ENCODE measurements at regions not wholly inside any gene's neighbourhood (a gene's known extent, or its start where the extent isn't known, plus 50 kb on each side); places are given as distances from the start of the nearest gene placed in this dataset.

GRCh38 chr4:106767991-106768390, 268.1 kb downstream of the DKK2 start:
- DNase-seq: no peak

DNA sequence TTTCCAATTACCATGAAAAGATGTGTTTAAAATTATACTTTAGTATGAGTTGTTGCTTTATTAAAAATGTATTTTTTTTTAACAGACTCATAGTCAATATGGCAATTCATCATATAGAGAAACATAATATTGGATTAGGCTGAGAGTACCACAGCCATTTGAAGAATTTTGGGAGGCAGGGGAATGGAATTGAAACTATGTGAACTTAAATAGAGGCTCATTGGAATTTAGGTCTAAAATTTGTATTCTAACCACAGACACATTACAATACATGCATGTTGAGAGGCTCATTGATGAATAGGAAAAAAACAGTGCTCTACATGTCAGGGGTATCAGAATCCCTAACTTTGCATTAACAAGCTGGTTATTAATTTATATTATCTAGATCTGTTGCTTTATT, 269.6 kb downstream of the DKK2 start:
- no peak for DNase-seq

DNA sequence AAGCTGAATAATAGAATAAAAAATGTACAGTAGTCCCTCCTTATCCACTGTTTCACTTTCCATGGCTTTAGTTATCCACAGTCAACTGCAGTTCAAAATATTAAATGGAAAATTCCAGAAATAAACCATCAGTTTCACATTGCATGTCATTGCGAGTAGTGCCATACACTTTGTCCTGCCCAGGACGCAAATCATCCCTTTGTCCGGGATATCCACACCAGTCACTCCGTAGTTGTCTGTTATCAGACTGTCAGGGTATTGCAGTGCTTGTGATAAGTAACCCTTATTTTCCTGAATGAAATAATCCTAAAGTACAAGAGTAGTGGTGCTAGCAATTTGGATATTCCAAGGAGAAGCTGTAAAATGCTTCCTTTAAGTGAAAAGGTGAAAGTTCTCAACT, 271.3 kb downstream of the DKK2 start:
- DNase-seq: no peak

DNA sequence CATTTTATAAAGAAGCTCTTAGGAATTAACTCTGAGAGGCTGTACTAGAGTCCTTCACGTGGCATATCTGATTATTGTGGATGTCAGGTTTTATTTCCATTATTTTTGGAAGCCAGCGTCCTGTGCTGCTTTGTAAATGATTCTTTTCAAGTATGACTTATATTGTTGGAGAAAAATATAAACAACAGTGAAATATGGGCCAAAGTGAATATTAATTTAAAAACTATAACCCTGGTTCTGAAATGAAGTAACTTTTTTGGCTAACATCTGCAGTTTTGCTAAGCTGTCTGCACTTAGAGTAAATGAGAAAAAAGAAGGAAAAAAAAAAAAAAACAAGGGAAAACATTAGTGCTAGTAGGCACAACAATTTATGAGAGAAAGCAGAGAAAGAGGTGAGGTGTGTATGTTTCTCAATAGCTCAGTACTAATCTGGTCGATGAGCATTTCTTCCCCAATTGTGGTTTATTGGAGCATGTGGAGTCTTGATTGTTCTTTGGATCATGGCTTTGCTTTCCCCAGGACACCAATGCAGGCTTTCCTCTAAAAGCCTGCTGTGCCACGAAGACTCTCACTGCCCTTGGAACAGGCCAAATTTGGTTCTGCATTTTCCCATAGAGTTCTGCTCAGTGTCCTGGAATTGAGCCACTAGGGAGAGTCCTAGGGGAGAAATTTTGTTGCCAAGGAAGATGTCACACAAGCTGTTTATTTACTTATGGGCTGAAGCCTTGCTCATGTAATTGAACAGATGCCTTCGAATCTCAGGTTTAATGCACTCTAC, 273.3 kb downstream of the DKK2 start:
- DNase-seq: no peak

DNA sequence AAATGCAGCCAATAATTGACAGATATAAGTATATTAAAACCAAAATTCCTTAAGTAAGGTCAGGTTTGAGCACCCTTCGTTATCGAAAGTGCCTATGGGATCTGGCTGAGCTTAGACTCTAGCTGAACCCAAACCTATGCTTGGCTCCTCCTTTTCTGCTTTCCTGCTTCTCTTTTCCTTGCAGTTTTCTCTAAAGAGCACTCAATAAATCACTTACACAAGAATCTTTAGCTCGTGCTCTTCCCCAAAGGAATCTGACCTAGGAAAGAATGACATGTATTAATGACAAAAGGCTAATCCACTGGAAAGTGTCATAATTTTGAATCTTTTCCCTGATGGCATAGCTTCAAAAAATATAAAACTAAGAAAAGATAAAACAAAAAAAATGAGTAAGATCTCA, 282.7 kb downstream of the DKK2 start:
- DNase-seq: no peak

GRCh38 chr4:106746451-106746850, 289.7 kb downstream of the DKK2 start:
- DNase-seq: no peak

- no peak for DNase-seq
Measured at GRCh38 chr4:106738121-106738520, 298.0 kb downstream of the DKK2 start.

- no peak for DNase-seq
Measured at GRCh38 chr4:106718548-106718947, 317.6 kb downstream of the DKK2 start.

DNA sequence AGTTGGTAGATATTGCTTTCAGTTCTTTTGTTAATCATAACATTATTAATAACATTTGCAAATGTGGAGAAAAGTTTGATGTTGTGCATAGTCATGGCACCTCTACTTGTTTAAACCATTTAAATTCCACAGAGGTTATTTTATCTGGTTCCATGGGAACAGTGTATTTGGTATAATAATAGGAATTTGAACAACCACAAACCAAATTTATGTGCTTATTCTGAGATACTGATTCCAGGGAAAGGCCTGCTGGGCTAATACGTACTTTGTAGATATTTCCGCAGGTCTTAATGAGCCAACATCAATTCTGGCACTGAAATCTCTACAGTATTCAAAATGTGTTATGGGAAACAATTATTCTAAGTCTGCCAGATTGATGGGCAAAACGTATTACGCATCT, 319.0 kb downstream of the DKK2 start:
- no peak for DNase-seq

DNA sequence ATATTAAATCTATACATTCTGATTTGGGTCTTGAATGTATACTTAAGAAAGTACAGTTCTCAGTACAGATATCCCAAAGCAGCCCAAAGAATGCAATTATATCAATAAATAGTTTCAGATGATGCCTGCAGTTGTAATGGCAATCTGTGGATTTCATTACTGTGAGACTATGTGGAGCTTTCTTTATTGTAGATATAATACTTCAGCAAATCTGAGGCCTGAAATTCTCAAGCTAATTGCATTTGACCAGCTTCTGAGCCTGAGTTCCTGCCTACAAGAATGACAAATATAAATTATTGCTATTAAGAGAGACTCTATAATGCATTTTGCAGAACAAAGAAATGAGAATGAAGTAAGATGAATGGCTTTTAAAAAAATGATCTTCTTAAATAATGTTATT, 320.3 kb downstream of the DKK2 start:
- DNase-seq: no peak

GRCh38 chr4:106708464-106708816, 327.7 kb downstream of the DKK2 start:
- no peak for DNase-seq

GRCh38 chr4:106707776-106708463, 328.2 kb downstream of the DKK2 start:
- no peak for DNase-seq

GRCh38 chr4:106704253-106704870, 331.8 kb downstream of the DKK2 start:
- no peak for DNase-seq

GRCh38 chr4:106700321-106700720, 331.7 kb upstream of the GIMD1 start:
- no peak for DNase-seq

GRCh38 chr4:106698621-106699195, 330.1 kb upstream of the GIMD1 start:
- DNase-seq: no peak

- peak; percentile 8 for DNase-seq
Measured at GRCh38 chr4:106695501-106696262, 327.1 kb upstream of the GIMD1 start.

- DNase-seq: no peak
Measured at GRCh38 chr4:106694232-106694631, 325.7 kb upstream of the GIMD1 start.

DNA sequence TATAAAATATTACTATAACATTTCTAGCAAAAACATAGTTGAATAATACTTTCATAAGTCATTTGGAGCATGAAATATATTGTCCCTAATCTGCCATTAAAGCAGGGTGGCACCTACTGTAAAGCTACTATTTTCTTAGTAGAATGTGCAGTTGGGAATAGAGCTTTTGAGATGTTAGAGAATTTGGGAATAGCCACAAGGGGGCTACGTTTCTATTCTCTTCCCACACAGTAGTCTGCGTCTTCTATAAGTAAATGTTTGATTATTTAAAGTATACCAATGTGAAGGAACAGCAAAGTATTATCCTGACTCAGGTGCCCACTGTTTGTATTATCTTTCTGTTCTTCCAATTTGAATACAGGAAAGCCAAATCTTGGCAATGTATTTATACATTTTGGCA, 323.2 kb upstream of the GIMD1 start:
- no peak for DNase-seq

GRCh38 chr4:106690487-106690886, 321.9 kb upstream of the GIMD1 start:
- no peak for DNase-seq

GRCh38 chr4:106687026-106687425, 318.4 kb upstream of the GIMD1 start:
- no peak for DNase-seq

GRCh38 chr4:106681381-106681921, 312.9 kb upstream of the GIMD1 start:
- DNase-seq: no peak

DNA sequence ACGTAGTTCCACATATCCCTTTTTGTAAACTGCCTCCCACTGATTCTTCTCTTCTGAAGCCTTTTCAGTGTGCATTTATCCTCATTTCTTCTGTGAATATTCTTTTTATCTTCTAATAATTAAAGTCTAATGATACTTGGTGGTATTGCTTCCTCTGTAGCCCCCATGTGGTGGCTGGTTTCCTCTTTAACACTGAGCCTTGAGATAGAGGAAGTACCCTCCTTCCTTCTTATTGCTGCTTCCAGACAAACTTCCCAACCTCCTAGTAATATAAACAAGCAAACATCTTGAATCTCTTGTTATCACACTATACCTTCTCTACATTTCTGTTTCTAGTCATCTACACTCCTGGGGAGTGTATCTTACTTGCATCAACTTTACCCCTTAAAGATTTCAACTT, 310.5 kb upstream of the GIMD1 start:
- no peak for DNase-seq

Data from renal pelvis (tissue), 1 donor.